Midbrain (tissue), 1 donor: ENCODE measurements at regions not wholly inside any gene's neighbourhood (a gene's known extent, or its start where the extent isn't known, plus 50 kb on each side); places are given as distances from the start of the nearest gene placed in this dataset.

ENCODE experiments used
- DNase-seq: peaks from one replicate; lab custom pipeline; 2025; lab: John Stamatoyannopoulos, UW

DNA sequence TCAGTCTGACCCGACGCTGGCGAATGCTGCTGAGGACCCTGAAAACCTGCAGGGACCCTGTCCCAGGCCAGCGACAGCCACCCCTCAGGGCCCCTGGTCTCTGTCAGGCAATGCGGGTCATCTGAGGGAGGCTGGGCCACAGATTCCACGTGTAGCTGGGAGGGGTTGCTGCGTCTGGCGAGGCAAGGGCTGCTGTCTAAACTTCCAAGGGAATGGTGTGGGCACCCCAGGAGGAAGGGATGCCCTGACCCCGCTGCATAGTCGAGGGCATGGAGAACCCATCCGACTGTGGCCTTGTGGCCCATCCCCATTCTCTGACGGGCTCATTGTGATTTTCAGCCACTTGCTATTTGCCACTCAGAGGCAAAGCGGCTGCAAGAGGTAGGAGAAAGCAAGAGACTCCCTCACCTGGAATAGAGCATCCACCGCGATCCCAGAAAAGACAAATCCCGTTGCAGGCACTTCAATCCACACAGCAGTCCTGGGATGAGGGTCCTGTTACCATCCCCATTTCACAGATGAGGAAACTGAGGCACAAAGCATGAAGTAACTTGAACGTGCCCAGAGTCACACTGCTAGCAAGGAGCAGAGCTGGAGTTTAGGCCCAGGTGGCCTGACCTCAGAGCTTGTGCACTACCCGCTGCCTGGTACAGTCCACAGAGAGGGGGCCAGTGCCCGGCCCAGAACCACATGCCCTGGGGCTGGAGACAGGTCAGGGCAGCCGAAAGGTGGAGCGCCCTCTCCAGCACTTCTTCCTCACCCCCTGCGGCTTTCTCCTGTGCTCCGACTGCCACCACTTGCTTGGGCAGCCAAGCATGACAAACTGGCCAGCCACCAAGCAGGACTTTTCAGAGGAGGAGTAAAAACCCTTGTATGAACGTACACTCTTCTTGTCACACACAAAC is 163.8 kb upstream of the KLF14 start:
- DNase-seq: no peak

DNA sequence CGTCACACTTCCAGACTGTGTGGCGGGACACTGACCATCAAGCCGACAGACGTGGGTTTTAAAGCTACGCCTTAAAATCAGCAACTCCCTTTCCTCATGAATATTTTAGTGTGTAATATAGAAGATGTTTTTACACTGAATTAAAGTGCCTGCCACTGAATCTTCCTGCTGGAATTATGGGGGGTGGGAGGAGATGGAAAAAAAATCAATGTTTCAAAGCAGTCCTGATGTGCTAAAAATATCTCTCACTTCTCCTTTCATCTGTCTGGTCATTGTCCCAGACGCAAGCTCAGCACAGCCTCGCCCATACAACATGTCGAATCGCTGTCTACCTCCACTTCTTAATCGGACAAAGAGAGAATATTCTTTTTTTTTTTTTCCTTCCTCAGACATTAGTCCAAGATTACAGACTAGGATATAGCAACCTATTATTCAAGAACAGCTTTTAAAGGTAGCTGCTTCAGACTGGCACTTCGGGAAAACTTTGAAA is 165.1 kb upstream of the KLF14 start:
- no peak for DNase-seq

DNA sequence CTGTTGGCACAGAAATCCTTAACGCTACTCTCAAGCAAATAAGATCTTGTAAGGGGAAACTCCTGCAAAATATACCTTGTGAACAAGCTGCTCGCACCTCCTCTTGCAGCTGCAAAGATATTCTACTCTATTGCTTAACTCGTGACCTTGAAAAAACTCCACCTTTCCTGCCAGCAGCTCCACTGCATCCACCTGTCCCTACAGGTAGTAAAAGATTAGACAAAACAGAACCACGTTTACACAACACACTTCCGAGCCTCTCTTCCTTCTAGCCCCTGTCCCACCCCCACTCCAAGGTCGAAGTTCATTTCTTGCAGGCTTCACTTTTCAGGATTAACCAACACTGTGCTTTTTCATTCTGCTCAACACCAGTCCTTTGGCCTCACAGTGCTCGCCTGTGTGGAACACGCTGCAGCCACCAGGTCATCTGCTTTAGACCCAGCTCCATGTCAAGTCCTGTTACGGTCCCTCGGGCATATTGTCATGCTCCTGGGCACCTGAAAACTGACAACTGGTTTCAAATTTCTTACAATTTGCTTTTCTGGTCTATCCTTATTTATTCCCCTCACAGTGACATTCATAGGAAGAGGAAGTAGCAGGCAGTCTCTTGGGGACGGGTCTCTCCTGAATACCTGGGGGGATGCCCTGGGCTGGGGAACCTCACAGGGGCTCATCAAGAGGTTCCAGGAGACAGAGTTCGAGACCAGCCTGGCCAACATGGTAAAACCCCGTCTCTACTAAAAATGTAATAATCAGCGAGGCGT is 165.8 kb upstream of the KLF14 start:
- no peak for DNase-seq

DNA sequence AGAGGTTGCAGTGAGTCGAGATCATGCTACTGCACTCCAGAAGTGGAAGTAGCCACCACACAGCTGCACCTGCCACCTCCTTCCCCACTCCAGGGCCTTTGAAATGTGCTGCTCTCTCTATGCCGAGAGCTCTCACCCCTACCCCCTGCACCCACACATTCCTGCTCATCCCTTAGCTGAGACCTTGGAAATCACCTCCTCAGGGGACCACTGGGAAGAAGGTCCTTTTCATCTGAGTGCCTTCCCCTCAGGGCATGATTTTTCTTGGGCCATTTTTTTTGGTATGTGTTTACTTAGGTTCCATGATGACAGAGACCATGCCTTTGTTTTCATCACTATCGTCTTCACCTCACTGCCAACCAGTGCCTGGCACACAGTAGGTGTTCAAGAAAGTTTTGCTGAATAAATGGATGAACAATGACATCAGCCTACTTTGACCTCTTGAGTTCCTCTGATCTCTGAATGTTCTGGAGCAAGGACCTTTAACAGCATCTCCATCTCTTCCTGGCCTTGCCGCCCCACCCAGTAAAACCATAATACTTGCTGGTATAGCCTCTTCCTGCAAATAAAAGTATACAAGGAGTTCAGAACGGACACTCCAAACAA is 166.6 kb upstream of the KLF14 start:
- no peak for DNase-seq

DNA sequence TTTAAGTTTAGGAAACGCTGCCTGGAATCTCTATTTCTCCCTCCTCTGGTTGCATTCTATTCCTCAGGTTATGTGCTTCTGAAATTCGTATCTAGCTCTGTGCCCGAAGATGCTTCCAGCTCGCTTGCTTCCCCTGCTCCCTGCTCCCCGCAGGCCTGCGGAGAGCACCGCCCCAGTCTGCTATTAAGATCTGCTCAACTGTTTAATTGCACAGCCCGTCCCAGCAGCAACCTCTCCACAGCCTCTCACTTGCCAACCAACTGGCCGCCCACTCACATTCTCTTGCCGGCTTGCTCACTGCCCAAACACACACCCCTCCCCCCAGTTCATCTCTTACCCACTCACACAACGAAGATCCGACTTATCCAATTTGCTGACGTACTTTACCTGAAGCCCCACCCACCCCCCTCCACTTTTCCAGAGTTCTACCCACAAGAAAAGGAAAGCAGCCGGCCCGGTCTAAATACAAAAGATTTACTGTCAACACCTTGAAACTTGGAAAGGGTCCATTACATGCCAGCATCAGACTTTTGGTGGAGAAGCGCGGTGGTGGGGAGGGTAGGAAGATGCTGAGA is 167.3 kb upstream of the KLF14 start:
- DNase-seq: peak; percentile 38

DNA sequence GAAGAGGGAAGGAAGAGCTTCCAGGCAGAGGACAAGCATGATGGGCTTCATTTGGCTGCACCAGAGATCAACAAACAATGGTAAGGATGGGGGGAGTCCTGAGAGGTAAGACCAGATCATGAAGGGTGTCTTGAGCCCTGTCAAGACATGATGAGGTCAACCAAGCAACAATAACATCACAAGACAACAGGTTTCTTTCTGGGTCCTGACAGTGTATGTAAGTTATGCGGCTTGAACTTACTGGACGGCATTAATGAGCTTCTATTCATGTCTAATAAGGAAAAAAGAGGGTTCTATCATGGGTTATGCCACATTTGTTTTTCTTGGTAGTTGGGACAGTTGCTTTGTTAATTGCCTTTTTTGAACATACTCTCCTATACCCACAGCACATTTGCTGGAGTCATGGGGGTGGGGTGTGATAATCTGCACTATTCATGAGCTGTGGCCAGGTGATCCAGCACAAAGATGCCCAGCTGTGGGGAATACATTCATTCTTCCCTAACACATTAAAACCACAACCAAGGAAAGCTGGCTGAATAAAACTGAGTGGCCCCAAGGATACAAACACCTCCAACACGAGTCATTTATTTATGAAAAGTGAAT is 168.8 kb upstream of the KLF14 start:
- no peak for DNase-seq

DNA sequence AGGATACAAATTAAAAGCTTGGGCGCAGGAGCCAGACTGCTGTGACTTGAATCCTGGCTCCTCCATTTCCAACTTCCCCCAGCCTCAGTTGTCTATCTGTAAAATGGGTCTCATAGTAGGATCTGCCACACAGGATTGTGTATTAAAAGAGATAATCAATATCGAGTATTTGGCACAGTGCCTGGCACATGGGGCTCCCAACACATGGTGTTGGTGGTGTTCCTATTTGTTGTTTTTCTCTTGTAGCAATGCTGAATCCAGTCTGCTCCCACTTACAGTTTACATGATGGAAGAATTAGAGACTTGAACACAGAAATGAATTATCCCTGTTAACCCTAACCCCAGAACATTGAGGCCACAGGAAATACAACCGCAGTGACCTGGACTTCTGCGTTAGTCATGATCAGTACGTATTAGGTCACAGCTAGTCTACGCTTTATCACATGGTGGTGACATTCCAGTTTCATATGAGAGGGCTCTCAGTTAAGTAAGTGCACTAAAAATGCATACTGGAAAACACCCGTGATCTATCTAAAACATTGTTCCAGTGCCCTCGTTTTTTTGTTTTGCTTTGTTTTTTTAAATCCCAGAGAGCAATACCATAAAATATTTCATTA is 169.5 kb upstream of the KLF14 start:
- DNase-seq: no peak

DNA sequence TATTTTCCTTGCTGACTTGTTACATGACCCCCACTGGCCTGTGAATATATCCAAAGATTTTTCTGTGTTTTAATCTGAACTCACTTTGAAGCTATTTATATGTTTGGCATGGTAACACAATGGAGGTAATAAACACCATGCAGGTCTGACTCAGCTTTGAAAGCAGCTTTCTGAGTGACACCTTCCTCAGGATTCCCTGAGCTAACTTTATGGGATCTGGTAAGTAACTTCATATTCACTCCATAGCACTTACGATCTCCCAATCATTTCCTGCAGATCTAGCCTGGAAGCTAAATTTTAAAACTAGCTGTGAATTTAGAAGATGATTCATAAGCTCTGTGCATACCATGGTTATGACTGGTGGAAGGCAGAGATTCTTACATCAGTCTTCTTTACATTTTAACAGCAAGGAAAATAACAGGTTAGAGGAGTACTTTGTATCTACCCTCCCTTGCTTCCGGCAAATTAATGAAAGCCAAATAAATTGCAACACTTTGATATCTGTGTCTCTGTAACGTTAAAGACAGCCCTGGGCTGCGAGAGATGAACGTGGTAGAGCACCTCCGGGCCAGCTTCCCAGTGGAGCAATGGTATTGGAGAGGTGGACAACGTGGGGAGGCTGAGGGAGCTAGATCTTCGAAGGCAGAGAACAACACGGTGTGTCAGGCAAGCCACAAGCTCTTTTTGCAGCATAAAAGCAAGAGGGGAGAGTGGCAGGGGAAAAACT is 170.2 kb upstream of the KLF14 start:
- DNase-seq: no peak

DNA sequence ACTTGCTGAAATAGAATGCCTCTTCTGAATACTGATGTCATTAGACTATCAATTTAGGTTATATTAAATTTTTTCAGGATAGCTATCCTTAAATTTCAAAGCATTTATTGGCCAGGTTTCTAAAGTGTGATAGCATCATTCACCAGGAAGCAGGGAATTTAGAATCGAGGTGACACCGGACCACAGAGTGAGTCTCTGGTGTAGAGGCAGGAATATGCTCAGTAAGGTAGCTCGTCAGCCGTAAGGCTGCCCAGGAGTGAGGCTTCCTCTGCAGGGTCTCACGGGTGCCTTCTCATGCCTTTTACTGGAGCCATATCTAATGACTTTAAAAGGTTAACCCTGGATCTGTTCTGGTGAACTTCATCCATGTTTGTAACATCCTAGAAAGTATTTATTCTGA is 170.8 kb upstream of the KLF14 start:
- DNase-seq: no peak

DNA sequence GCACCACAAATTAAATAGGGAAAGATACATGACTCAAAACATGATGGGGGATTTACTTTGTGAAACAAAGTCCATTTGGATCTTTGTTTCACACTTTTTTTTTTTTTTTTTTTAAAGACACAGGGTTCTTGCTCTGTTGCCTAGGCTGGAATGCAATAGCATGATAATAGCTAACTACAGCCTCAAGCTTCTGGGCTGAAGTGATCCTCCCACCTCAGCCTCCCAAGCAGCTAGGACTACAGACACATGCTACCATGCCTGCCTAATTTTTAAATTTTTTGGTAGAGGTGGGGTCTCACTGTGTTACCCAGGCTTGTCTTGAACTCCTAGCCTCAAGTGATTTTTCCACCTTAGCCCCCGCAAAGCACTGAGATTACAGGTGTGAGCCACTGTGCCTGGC is 172.6 kb upstream of the KLF14 start:
- DNase-seq: no peak

DNA sequence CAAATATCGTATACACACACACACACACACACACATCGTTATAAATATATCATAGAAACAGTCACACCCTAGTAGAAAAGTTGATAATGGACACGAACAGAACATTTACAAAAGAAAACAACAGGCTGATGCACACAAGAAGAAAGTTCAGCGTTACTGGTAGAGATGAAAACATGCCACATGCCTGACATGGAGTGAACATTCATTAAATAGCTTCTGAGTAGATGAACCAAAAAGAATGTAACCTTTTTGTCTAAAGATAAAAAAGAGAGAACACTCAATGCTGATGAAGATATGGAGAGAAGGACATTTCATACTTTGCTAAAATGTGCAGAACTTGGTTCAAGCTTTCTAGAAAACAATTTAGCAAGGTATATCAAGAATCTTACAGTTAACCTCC is 173.4 kb upstream of the KLF14 start:
- DNase-seq: no peak

DNA sequence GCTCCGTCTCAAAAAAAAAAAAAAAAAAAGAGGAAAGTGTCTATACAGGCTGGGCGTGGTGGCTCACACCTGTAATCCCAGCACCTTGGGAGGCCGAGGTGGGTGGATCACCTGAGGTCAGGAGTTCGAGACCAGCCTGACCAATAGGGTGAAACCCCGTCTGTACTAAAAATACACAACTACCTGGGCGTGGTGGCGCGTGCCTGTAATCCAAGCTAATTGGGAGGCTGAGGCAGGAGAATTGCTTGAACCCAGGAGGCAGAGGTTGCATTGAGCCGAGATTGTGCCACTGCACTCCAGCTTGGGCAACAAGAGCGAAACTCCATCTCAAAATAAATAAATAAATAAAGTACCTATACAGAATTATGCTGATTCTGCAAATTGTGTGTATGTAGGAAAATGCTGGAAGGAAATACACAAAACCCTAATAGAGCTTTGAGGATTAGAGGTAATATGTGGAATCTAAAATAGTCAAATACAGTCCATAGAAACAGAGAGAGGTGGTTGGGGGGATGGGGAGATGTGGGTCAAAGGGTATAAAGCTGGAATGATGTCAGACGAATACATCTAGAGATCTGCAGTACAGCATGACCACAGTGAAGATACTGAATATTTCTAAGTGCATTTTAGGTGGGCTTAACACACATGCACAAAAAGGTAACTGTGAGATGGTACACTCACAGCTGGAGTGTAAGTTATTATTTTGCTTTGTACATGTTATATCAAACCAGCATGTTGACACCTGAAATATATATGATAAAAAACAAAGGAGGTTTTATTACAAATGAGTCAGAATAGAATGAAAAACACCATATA is 174.5 kb upstream of the KLF14 start:
- no peak for DNase-seq

DNA sequence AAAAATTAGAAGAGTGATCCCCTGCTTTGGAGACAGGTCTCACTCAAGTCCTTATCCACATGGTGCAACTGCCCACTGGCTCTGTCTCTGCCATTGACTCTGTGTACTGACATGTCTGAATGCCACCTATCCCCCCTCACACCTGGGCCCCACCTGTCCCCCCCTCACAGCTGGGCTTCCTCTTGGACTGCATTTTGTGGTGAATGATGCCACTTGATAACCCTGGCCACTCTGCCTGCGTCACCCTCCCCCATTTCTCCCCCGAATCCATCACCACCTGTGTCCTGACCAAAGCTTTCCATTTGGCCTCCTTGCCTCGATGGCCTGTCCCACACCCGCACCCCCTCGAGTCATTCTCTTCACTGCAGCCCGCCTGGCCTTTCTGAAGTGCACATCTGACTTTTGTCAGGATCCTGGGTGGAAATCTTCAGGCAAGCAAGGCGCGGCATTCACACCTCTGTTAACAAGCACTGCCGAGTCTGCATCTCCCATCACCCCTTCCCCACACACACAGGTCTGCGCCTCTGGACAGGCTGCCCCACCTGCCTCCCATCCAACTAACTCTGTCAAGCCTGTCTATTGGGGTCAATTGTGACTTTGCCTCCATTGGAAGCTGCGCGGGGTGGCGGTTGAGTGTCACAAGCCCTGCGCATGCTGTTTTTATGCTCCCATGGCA is 175.3 kb upstream of the KLF14 start:
- DNase-seq: no peak

DNA sequence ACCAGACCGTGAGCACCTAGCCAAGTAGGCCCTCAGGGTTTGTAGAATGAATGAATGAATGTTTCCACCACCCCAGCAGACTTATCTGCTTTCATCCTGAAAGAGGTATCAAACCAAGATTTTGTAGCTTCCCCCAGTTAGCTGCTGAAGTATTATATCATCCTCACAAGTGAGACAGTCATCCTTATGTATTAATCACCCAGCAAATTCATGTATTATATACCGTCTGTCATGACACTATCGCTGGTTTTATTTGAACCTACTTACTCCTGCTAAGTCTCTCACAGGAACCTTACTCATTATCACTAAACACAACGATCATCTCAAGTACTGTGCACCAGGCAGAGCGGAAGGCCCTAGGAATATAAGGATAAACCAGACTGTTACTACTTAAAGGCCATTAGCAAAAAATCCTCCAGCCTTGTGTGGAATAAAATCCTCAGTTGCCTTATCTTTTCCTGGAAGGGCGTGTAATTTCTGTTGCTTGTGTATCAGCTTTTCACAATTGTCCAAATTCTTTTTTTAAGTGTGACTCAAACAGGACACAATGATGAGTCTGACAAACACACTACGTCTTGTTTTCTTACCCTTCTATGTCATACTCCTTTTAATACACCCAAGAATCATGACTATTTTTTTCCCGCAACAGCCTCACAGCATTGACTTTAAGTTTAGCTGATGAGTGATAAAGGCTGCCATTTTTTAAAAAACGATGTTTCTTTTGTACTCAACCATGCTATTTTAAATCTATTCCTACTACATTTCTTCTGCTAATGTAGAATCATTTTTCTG is 176.1 kb upstream of the KLF14 start:
- no peak for DNase-seq

DNA sequence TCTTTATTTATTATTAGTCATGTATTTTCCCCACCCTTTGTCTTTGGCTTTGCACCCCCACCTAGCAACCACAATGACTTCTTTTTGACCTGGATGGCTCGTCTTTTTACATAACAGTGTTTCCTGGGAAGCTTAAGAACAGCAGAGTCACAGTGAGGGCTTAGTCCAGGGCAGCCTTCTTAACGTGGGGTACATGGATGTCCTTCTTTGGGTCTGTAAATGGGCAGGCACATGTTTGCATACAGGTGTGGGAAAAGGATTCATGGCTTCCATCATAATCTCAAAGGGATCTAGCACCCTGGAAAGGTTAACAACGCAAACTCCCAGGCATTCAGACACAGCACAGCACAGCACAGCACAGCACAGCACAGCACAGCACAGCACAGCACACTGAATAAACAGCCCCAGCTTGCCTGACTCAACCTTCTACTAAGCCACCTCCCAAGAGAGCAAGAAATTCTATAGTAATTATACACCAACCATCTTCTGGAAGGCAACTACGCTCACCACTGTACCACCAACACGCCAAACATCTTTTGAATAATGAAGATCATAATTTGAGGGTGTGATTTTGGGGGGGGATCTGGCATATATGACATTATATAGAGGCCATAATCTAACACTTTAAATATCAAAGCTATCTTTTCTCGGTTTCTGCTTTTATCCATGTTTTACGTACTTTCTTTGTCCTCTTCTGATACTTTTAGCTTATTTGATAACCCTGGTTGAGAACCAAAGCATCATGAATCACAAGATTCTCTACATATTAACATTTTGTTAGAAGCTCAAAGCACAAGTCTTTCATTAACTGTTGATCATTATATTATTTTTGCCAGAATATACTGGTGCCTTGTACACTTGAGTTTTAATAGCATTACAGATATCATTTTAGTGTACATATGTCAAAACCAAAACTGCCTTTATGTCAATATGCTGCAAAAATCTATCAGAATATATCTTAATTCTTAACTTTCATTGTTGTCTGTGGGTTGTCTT is 177.2 kb upstream of the KLF14 start:
- no peak for DNase-seq

DNA sequence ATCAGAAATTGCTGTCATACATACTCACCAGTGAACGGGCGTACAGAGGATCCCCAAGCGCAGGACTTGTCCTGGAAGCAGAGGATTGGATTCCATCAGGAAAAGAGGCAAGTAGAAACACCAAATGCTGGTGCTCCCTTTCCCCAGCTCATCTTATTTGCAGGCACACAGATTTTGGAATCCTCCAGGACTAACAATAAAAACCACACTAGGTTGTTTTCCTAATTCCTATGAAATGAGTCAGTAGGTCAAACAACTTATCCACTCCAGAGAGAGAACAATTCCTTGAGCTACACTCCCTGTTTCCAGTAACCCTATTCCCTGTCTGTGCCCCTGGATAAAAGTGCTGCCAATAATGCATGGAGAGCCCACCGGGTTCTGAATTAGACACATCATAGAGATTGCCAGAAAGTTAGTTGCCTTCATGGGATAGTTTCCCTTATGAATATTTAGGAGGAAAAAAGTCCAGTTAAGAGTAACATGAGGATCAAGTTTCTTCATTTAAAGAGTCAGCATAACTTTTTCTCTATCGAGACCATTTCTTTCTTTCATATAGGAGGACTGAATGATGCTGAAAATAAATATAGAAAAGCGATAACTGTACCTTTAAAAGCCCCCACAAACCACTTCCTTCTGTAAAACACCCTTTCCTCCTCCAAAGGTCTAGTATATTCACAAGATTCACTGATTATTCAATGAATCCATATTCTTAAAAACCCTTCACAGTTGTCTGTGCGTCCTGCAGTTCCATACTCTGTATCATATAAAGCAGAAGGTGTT is 178.3 kb upstream of the KLF14 start:
- no peak for DNase-seq
